ENCODE measurements at regions not wholly inside any gene's neighbourhood (a gene's known extent, or its start where the extent isn't known, plus 50 kb on each side); places are given as distances from the start of the nearest gene placed in this dataset.

DNA sequence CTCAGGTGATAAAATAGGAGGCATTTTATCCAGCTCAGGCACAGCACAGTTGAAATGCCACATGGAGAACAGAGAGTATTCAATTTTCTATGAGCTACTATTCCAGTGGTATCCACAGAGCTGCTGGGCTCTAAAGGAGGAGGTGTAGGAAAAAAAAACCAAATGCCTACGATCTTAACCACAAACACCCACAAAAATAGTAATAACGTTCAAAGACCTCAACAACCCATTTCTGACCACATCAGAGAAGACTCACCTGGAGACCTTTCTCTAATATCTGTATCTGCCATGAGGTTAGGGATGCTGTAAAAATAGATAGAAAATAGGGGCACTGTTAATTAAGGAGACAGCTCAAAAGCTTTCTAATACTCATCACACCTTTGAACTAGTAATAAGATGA lies 294.6 kb upstream of the PARD3B start:
- no peak for DNase-seq (ENCODE audit: low spot score)
- WGBS, result 42% methylated on average over 2 of the region's 2 CpGs
- Histone ChIP-seq H3K4me1 (replicated peaks) (no peaks in the 10 kb centered on the region), H3K27me3 (replicated peaks; ENCODE audit: insufficient read depth) (no peaks in the 10 kb centered on the region), H3K4me3 (no peak overlapping the region), H3K36me3 (no peaks in the 10 kb centered on the region), H3K27ac (no peak overlapping the region), H3K9me3 (no peaks in the 10 kb centered on the region)
- intact Hi-C loops (cut with DNase I), result no loop called here
- TF ChIP-seq POLR2A (IDR thresholded peaks at IDR 0.05) (no peak), POLR2AphosphoS5 (IDR thresholded peaks at IDR 0.05) (no peak)
- TF ChIP-seq, protein P1, sequence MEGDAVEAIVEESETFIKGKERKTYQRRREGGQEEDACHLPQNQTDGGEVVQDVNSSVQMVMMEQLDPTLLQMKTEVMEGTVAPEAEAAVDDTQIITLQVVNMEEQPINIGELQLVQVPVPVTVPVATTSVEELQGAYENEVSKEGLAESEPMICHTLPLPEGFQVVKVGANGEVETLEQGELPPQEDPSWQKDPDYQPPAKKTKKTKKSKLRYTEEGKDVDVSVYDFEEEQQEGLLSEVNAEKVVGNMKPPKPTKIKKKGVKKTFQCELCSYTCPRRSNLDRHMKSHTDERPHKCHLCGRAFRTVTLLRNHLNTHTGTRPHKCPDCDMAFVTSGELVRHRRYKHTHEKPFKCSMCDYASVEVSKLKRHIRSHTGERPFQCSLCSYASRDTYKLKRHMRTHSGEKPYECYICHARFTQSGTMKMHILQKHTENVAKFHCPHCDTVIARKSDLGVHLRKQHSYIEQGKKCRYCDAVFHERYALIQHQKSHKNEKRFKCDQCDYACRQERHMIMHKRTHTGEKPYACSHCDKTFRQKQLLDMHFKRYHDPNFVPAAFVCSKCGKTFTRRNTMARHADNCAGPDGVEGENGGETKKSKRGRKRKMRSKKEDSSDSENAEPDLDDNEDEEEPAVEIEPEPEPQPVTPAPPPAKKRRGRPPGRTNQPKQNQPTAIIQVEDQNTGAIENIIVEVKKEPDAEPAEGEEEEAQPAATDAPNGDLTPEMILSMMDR (IDR thresholded peaks at IDR 0.05), result no peak

GRCh38 chr2:204251158-204251997 lies 293.9 kb upstream of the PARD3B start:
- Histone ChIP-seq H3K9me3 (no peaks in the 10 kb centered on the region), H3K4me3 (no peak overlapping the region), H3K27me3 (replicated peaks; ENCODE audit: insufficient read depth) (no peaks in the 10 kb centered on the region), H3K27ac (no peak overlapping the region), H3K36me3 (no peaks in the 10 kb centered on the region), H3K4me1 (replicated peaks) (no peaks in the 10 kb centered on the region)
- WGBS, result 75% methylated on average over 11 of the region's 11 CpGs
- TF ChIP-seq POLR2A (IDR thresholded peaks at IDR 0.05) (no peak), POLR2AphosphoS5 (IDR thresholded peaks at IDR 0.05) (no peak)
- TF ChIP-seq, protein P1 (IDR thresholded peaks at IDR 0.05), result no peak
- DNase-seq (ENCODE audit: low spot score), result no peak
- intact Hi-C loops (cut with DNase I), result no loop called here

- DNase-seq (ENCODE audit: low spot score), result peak; percentile 9
- no peaks in the 10 kb centered on the region for H3K36me3 ChIP-seq
- H3K27me3 ChIP-seq (replicated peaks; ENCODE audit: insufficient read depth), result no peaks in the 10 kb centered on the region
- no peaks in the 10 kb centered on the region for H3K9me3 ChIP-seq
- no peak overlapping the region for H3K27ac ChIP-seq
- intact Hi-C loops (cut with DNase I), result no loop called here
- no peak overlapping the region for H3K4me3 ChIP-seq
- 55% methylated on average over 11 of the region's 11 CpGs for WGBS
- TF ChIP-seq, protein P1 (IDR thresholded peaks at IDR 0.05), result no peak
- TF ChIP-seq POLR2AphosphoS5 (IDR thresholded peaks at IDR 0.05) (no peak), POLR2A (IDR thresholded peaks at IDR 0.05) (no peak)
- H3K4me1 ChIP-seq (replicated peaks), result no peaks in the 10 kb centered on the region
Measured at GRCh38 chr2:204251998-204252376, 293.3 kb upstream of the PARD3B start.

DNA sequence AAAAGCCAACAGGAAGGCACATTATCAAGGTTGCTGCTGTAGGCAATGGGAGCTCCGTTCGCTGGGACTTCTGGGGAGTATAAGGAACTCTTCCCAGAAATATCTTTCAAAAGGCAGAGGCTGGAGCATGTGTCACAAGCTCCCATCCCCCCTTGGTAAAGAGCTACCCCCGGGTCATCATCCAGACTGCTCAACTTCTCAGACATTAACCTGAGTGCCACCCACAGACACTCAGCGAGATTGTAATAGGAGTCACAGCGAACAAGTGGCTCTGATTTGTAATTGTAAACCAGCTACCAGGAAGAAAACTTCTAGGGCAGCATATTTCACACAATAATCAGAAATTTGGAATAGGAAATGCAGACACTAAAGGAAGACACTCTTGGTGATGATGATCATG lies 290.2 kb upstream of the PARD3B start:
- no peak overlapping the region for H3K4me3 ChIP-seq
- intact Hi-C loops (cut with DNase I), result no loop called here
- no peaks in the 10 kb centered on the region for H3K27me3 ChIP-seq (replicated peaks; ENCODE audit: insufficient read depth)
- no peak for DNase-seq (ENCODE audit: low spot score)
- H3K36me3 ChIP-seq, result no peaks in the 10 kb centered on the region
- no peaks in the 10 kb centered on the region for H3K9me3 ChIP-seq
- no peaks in the 10 kb centered on the region for H3K4me1 ChIP-seq (replicated peaks)
- WGBS, result 90% methylated on average over 5 of the region's 5 CpGs
- H3K27ac ChIP-seq, result no peak overlapping the region
- TF ChIP-seq POLR2AphosphoS5 (IDR thresholded peaks at IDR 0.05), result no peak
- TF ChIP-seq, protein P1 (IDR thresholded peaks at IDR 0.05), result no peak

DNA sequence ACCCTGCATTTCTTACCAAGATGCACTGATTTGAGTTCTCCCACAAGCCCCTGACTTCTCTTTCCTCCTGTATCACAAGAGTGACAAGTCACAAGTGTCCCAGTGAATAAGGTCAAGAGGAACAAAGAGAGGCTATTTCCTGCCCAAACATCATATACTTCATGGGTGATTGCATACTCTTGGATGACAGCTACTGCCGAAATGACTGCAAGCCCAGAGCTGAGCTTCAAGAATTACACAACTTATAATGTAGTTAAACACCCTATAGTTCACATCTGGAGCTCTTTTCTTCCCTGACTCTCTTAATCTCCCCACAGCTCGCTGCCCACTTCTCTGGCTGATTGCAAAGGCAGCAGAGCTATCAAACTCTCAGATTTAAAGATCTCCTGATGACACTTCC lies 289.7 kb upstream of the PARD3B start:
- no peak overlapping the region for H3K4me3 ChIP-seq
- WGBS, result 94% methylated on average over 2 of the region's 2 CpGs
- intact Hi-C loops (cut with DNase I), result no loop called here

More for the DNA sequence above, 289.7 kb upstream of the PARD3B start:
- H3K27me3 ChIP-seq (replicated peaks; ENCODE audit: insufficient read depth), result no peaks in the 10 kb centered on the region
- H3K9me3 ChIP-seq, result no peaks in the 10 kb centered on the region
- H3K27ac ChIP-seq, result no peak overlapping the region
- H3K36me3 ChIP-seq, result no peaks in the 10 kb centered on the region
- H3K4me1 ChIP-seq (replicated peaks), result no peaks in the 10 kb centered on the region
- TF ChIP-seq POLR2AphosphoS5 (IDR thresholded peaks at IDR 0.05), result no peak
- no peak for TF ChIP-seq POLR2A (IDR thresholded peaks at IDR 0.05)
- TF ChIP-seq, protein P1 (IDR thresholded peaks at IDR 0.05), result no peak
- DNase-seq (ENCODE audit: low spot score), result no peak

Data from prostate gland (tissue), 2 donors.